ENCODE measurements at regions not wholly inside any gene's neighbourhood (a gene's known extent, or its start where the extent isn't known, plus 50 kb on each side); places are given as distances from the start of the nearest gene placed in this dataset.

DNA sequence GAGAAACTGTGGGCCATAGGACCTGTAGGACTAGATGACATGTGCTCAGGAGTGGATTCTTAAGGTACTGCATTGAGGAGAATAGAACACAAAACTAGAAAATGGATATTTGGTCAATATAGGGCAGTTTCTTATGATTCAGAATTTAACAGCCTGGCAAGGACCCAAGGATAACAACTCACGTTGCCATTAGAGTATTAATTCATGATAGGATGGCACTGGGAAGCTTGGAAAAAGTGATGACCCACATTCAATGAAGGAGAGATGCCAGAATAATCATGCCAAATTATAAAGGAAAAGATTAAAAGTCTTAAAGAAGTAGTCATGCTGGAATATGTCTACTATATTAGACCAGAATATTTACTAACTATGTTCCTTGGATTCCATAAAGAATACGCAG, 594.5 kb downstream of the ANKRD50 start:
- TF ChIP-seq, protein P1, sequence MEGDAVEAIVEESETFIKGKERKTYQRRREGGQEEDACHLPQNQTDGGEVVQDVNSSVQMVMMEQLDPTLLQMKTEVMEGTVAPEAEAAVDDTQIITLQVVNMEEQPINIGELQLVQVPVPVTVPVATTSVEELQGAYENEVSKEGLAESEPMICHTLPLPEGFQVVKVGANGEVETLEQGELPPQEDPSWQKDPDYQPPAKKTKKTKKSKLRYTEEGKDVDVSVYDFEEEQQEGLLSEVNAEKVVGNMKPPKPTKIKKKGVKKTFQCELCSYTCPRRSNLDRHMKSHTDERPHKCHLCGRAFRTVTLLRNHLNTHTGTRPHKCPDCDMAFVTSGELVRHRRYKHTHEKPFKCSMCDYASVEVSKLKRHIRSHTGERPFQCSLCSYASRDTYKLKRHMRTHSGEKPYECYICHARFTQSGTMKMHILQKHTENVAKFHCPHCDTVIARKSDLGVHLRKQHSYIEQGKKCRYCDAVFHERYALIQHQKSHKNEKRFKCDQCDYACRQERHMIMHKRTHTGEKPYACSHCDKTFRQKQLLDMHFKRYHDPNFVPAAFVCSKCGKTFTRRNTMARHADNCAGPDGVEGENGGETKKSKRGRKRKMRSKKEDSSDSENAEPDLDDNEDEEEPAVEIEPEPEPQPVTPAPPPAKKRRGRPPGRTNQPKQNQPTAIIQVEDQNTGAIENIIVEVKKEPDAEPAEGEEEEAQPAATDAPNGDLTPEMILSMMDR (IDR thresholded peaks at IDR 0.05; ENCODE audit: low read length), result no peak
- TF ChIP-seq EZH2phosphoT487 (IDR thresholded peaks at IDR 0.05; ENCODE audit: low read length), result no peak

Data from MM.1S (cell line).